ENCODE measurements at regions not wholly inside any gene's neighbourhood (a gene's known extent, or its start where the extent isn't known, plus 50 kb on each side); places are given as distances from the start of the nearest gene placed in this dataset.
"Not testable (repeated sequence)": the region's sequence is repeated elsewhere in the genome, so short reads cannot be mapped to it uniquely, and the experiment has no call there.

- not testable (repeated sequence) for H2BK12ac ChIP-seq (ENCODE audit: low read length); H3K79me2 ChIP-seq (ENCODE audit: control insufficient read depth, insufficient read depth, low read length, poor library complexity); H3K79me1 ChIP-seq (ENCODE audit: low read length); H3K9ac ChIP-seq (ENCODE audit: low read length); H3K18ac ChIP-seq (ENCODE audit: low read length); H3K4ac ChIP-seq (ENCODE audit: low read depth, low read length); H3K27me3 ChIP-seq (ENCODE audit: insufficient read depth, low read length); H4K8ac ChIP-seq (ENCODE audit: low read depth, low read length); DNase-seq; H2AK5ac ChIP-seq (ENCODE audit: low read length); H3K9me3 ChIP-seq (ENCODE audit: insufficient read depth, low read depth, low read length); H3K4me3 ChIP-seq (ENCODE audit: low read depth, low read length); H3K4me1 ChIP-seq (ENCODE audit: control insufficient read depth in 1 of 2, insufficient read depth in 2 of 2, low read length in 2 of 2); H2BK120ac ChIP-seq (ENCODE audit: insufficient read depth, low read length, poor library complexity); H3K36me3 ChIP-seq (ENCODE audit: control insufficient read depth in 1 of 2, insufficient read depth in 2 of 2, low read length in 2 of 2); H2AFZ ChIP-seq (ENCODE audit: insufficient read depth, low read length, poor library complexity); H4K12ac ChIP-seq (ENCODE audit: low read depth, low read length); H4K91ac ChIP-seq (ENCODE audit: low read depth, low read length); H2BK5ac ChIP-seq (ENCODE audit: low read depth, low read length, poor library complexity); H3K4me2 ChIP-seq (ENCODE audit: low read length); H3K27ac ChIP-seq (ENCODE audit: low read depth, low read length); H3K23ac ChIP-seq (ENCODE audit: low read length); H3K14ac ChIP-seq (ENCODE audit: low read length)
- no CpG with 5 or more reads among the region's 6 CpGs for WGBS (ENCODE audit: extremely low coverage, insufficient coverage, insufficient read length)
Observed at GRCh38 chr20:26010942-26011276, 314.3 kb upstream of the ZNF337 start.

GRCh38 chr20:26010224-26010941, 313.7 kb upstream of the ZNF337 start:
- not testable (repeated sequence) for H4K91ac ChIP-seq (ENCODE audit: low read depth, low read length); H3K23ac ChIP-seq (ENCODE audit: low read length)
- no CpG with 5 or more reads among the region's 13 CpGs for WGBS (ENCODE audit: extremely low coverage, insufficient coverage, insufficient read length)

GRCh38 chr20:26009402-26010223, 313.0 kb upstream of the ZNF337 start:
- H3K18ac ChIP-seq (ENCODE audit: low read length); H4K8ac ChIP-seq (ENCODE audit: low read depth, low read length); H3K27ac ChIP-seq (ENCODE audit: low read depth, low read length); H2AFZ ChIP-seq (ENCODE audit: insufficient read depth, low read length, poor library complexity); H2BK5ac ChIP-seq (ENCODE audit: low read depth, low read length, poor library complexity); H3K9me3 ChIP-seq (ENCODE audit: insufficient read depth, low read depth, low read length); H4K91ac ChIP-seq (ENCODE audit: low read depth, low read length); H3K27me3 ChIP-seq (ENCODE audit: insufficient read depth, low read length); H3K4ac ChIP-seq (ENCODE audit: low read depth, low read length); H3K36me3 ChIP-seq (ENCODE audit: control insufficient read depth in 1 of 2, insufficient read depth in 2 of 2, low read length in 2 of 2); H3K4me1 ChIP-seq (ENCODE audit: control insufficient read depth in 1 of 2, insufficient read depth in 2 of 2, low read length in 2 of 2); H3K23ac ChIP-seq (ENCODE audit: low read length); H3K14ac ChIP-seq (ENCODE audit: low read length); H2AK5ac ChIP-seq (ENCODE audit: low read length); H2BK120ac ChIP-seq (ENCODE audit: insufficient read depth, low read length, poor library complexity); H2BK12ac ChIP-seq (ENCODE audit: low read length); H3K79me2 ChIP-seq (ENCODE audit: control insufficient read depth, insufficient read depth, low read length, poor library complexity); H4K12ac ChIP-seq (ENCODE audit: low read depth, low read length); H3K79me1 ChIP-seq (ENCODE audit: low read length): not testable (repeated sequence)
- H3K9ac ChIP-seq (ENCODE audit: low read length), result peak overlapping the region; percentile 19
- peak; percentile 76 to 90 for DNase-seq
- peak overlapping the region; percentile 49 for H3K4me2 ChIP-seq (ENCODE audit: low read length)
- no CpG with 5 or more reads among the region's 39 CpGs for WGBS (ENCODE audit: extremely low coverage, insufficient coverage, insufficient read length)
- peak overlapping the region; percentile 75 for H3K4me3 ChIP-seq (ENCODE audit: low read depth, low read length)

More at GRCh38 chr20:26010224-26010941, 313.7 kb upstream of the ZNF337 start:
- H3K4ac ChIP-seq (ENCODE audit: low read depth, low read length); H3K9me3 ChIP-seq (ENCODE audit: insufficient read depth, low read depth, low read length); H2AFZ ChIP-seq (ENCODE audit: insufficient read depth, low read length, poor library complexity); H3K18ac ChIP-seq (ENCODE audit: low read length); H3K36me3 ChIP-seq (ENCODE audit: control insufficient read depth in 1 of 2, insufficient read depth in 2 of 2, low read length in 2 of 2); H3K79me2 ChIP-seq (ENCODE audit: control insufficient read depth, insufficient read depth, low read length, poor library complexity); H2BK120ac ChIP-seq (ENCODE audit: insufficient read depth, low read length, poor library complexity); H2BK12ac ChIP-seq (ENCODE audit: low read length); H2AK5ac ChIP-seq (ENCODE audit: low read length); H4K8ac ChIP-seq (ENCODE audit: low read depth, low read length); H3K4me1 ChIP-seq (ENCODE audit: control insufficient read depth in 1 of 2, insufficient read depth in 2 of 2, low read length in 2 of 2); H3K79me1 ChIP-seq (ENCODE audit: low read length); H3K14ac ChIP-seq (ENCODE audit: low read length); H3K27me3 ChIP-seq (ENCODE audit: insufficient read depth, low read length): not testable (repeated sequence)
- Histone ChIP-seq H3K4me2 (ENCODE audit: low read length) (peak overlapping the region; percentile 49), H3K9ac (ENCODE audit: low read length) (peak overlapping the region; percentile 19), H3K27ac (ENCODE audit: low read depth, low read length) (peak overlapping the region; percentile 71), H4K12ac (ENCODE audit: low read depth, low read length) (peak overlapping the region; percentile 22), H3K4me3 (ENCODE audit: low read depth, low read length) (peak overlapping the region; percentile 75), H2BK5ac (ENCODE audit: low read depth, low read length, poor library complexity) (peak overlapping the region; percentile 44)
- DNase-seq, result peak in 1 of 2 donors; percentile 33

- no CpG with 5 or more reads among the region's 9 CpGs for WGBS (ENCODE audit: extremely low coverage, insufficient coverage, insufficient read length)
- not testable (repeated sequence) for H3K27me3 ChIP-seq (ENCODE audit: insufficient read depth, low read length); H3K4me3 ChIP-seq (ENCODE audit: low read depth, low read length); H2BK12ac ChIP-seq (ENCODE audit: low read length); H4K8ac ChIP-seq (ENCODE audit: low read depth, low read length); H3K4ac ChIP-seq (ENCODE audit: low read depth, low read length); H3K23ac ChIP-seq (ENCODE audit: low read length); H4K91ac ChIP-seq (ENCODE audit: low read depth, low read length); H3K27ac ChIP-seq (ENCODE audit: low read depth, low read length); H3K14ac ChIP-seq (ENCODE audit: low read length); H3K18ac ChIP-seq (ENCODE audit: low read length); H2AFZ ChIP-seq (ENCODE audit: insufficient read depth, low read length, poor library complexity); H3K36me3 ChIP-seq (ENCODE audit: control insufficient read depth in 1 of 2, insufficient read depth in 2 of 2, low read length in 2 of 2); H2BK120ac ChIP-seq (ENCODE audit: insufficient read depth, low read length, poor library complexity); H2BK5ac ChIP-seq (ENCODE audit: low read depth, low read length, poor library complexity); H3K9ac ChIP-seq (ENCODE audit: low read length); H3K4me2 ChIP-seq (ENCODE audit: low read length); H3K79me2 ChIP-seq (ENCODE audit: control insufficient read depth, insufficient read depth, low read length, poor library complexity); H3K79me1 ChIP-seq (ENCODE audit: low read length); H3K9me3 ChIP-seq (ENCODE audit: insufficient read depth, low read depth, low read length); H2AK5ac ChIP-seq (ENCODE audit: low read length); H4K12ac ChIP-seq (ENCODE audit: low read depth, low read length); H3K4me1 ChIP-seq (ENCODE audit: control insufficient read depth in 1 of 2, insufficient read depth in 2 of 2, low read length in 2 of 2); DNase-seq
Observed at GRCh38 chr20:26008026-26008425, 311.4 kb upstream of the ZNF337 start.
